Colonic mucosa (tissue), 4 donors: ENCODE measurements at regions not wholly inside any gene's neighbourhood (a gene's known extent, or its start where the extent isn't known, plus 50 kb on each side); places are given as distances from the start of the nearest gene placed in this dataset.
A peak's percentile ranks its signal among the peaks of the same experiment; 100 is the strongest.

ENCODE experiments used
- DNase-seq: peaks from one replicate; pipeline ENCODE4 v3.0.0-alpha.2; 2020
- H3K27ac ChIP-seq: fragments of 200-600 bp; one replicate; pipeline ENCODE4 v1.8.0; 2021
- H3K27me3 ChIP-seq: fragments of 200-600 bp; one replicate; pipeline ENCODE4 v1.8.0; 2021
- H3K36me3 ChIP-seq: fragments of 200-600 bp; one replicate; pipeline ENCODE4 v1.8.0; 2021
- H3K4me1 ChIP-seq: fragments of 200-600 bp; one replicate; pipeline ENCODE4 v1.8.0; 2021; ENCODE audit warnings: mild to moderate bottlenecking
- H3K4me3 ChIP-seq: fragments of 200-600 bp; one replicate; pipeline ENCODE4 v1.8.0; 2021
- H3K9ac ChIP-seq, 2 donors: one replicate each; pipeline ENCODE4 v1.7.0; 2013; ENCODE audit warnings: control low read depth in 2 of 2, low read depth in 2 of 2, low read length in 2 of 2
- H3K9me3 ChIP-seq: fragments of 200-600 bp; one replicate; pipeline ENCODE4 v1.8.0; 2021
- CTCF ChIP-seq: fragments of 200-600 bp; IDR thresholded peaks from one replicate; pipeline ENCODE4 v1.8.0; 2022; ENCODE audit warnings: antibody characterized with exemption, mild to moderate bottlenecking
- intact Hi-C: fragments of 100-400 bp; cut with DNase I; formaldehyde crosslinking; loops from one replicate; pipeline ENCODE4 v1.14.1; 2022
- donor health status: healthy.
- donor health status: DM: no; HTN: no; CAD: no.
- donor health status: DM: no; HTN: no; CAD: no.

DNA sequence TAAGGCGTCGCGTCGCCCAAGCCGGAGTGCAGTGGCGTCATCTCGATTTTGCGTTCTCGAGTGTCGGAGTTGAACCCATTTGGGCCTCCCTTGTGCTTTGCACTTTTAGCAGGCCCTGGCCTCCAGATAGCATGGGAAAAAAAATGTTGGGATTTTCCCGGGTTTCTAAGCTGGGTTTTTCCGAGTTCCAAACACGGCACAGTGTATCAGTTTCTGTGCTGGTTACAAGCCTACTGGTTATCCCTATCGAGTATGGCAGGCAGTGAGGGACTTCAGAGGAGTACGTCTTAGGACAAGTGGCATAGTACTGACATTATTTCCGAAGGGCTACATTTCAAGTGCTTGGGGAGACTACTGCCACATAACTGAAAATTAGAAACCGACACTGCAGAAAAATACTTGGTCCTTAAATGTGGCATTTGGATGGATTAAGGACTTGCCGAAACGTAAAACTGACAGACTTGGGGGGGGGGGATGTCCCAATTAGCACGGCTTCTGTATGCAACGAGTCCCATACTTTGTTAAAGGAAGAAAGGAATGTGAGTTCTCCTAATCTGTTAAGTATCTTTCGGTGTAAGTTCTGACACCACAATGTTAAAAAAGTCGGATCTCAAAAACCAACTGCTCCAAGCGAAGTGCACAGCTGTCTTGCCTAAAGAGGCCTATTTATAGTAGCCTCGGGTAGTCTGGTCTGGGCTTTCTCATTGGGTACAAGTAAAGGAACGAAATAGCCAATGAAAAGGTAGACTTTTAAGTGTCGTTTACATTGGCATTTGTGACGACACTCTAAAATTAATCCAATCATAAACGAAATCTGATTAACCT is 70.2 kb downstream of the HFE start:
- TF ChIP-seq CTCF, result no peak
- Histone ChIP-seq H3K27me3 (no peaks in the 10 kb centered on the region), H3K4me1 (no peaks in the 10 kb centered on the region), H3K4me3 (peak overlapping the region; percentile 50), H3K9me3 (no peaks in the 10 kb centered on the region), H3K9ac (peak overlapping the region; percentile 91 to 93), H3K36me3 (no peaks in the 10 kb centered on the region), H3K27ac (peak overlapping the region; percentile 98)
- peak; percentile 85 for DNase-seq
- intact Hi-C loops, result loop anchor here (2.0 to 5.0 kb wide), 2 partner anchors 33 to 40 kb away; a partner anchor contains a TSS

DNA sequence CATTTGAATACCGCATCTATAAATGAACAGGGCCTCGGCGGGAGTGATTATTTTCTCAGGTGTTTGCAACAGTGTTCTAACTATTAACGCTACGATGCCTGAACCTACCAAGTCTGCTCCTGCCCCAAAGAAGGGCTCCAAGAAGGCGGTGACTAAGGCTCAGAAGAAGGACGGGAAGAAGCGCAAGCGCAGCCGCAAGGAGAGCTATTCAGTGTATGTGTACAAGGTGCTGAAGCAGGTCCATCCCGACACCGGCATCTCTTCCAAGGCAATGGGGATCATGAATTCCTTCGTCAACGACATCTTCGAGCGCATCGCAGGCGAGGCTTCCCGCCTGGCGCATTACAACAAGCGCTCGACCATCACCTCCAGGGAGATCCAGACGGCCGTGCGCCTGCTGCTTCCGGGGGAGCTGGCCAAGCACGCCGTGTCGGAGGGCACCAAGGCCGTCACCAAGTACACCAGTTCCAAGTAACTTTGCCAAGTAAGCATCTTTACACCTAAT is 70.9 kb downstream of the HFE start:
- Histone ChIP-seq H3K4me3 (peak overlapping the region; percentile 56), H3K9me3 (no peaks in the 10 kb centered on the region), H3K9ac (peak overlapping the region; percentile 72 to 91), H3K36me3 (no peaks in the 10 kb centered on the region), H3K4me1 (no peaks in the 10 kb centered on the region), H3K27ac (peak overlapping the region; percentile 98), H3K27me3 (no peaks in the 10 kb centered on the region)
- intact Hi-C loops, result loop anchor here (5.0 kb wide), 1 partner anchor 39 kb away; a partner anchor contains a TSS
- DNase-seq, result peak; percentile 91
- no peak for TF ChIP-seq CTCF

GRCh38 chr6:26158581-26159356 is 71.5 kb downstream of the HFE start:
- no peaks in the 10 kb centered on the region for H3K4me1 ChIP-seq
- DNase-seq, result peak; percentile 83
- H3K9me3 ChIP-seq, result no peaks in the 10 kb centered on the region
- H3K4me3 ChIP-seq, result peak overlapping the region; percentile 56
- TF ChIP-seq CTCF, result no peak
- peak overlapping the region; percentile 98 for H3K27ac ChIP-seq
- intact Hi-C loops, result loop anchor here (5.0 kb wide), 1 partner anchor 39 kb away; a partner anchor contains a TSS
- peak overlapping the region; percentile 72 to 91 for H3K9ac ChIP-seq
- no peaks in the 10 kb centered on the region for H3K36me3 ChIP-seq
- H3K27me3 ChIP-seq, result no peaks in the 10 kb centered on the region

GRCh38 chr6:26159357-26160273 is 72.4 kb downstream of the HFE start:
- no peak for DNase-seq
- Histone ChIP-seq H3K9ac (peak overlapping the region; percentile 58 to 91), H3K36me3 (no peaks in the 10 kb centered on the region), H3K27ac (peak overlapping the region; percentile 98), H3K4me1 (peaks cover 3% of the 10 kb centered on the region), H3K27me3 (no peaks in the 10 kb centered on the region), H3K4me3 (peak overlapping the region; percentile 56), H3K9me3 (no peaks in the 10 kb centered on the region)
- no peak for TF ChIP-seq CTCF
- intact Hi-C loops, result loop anchor here (5.0 kb wide), 1 partner anchor 38 kb away; a partner anchor contains a TSS
